Skin of body (tissue), 1 donor: ENCODE measurements at regions not wholly inside any gene's neighbourhood (a gene's known extent, or its start where the extent isn't known, plus 50 kb on each side); places are given as distances from the start of the nearest gene placed in this dataset.
"Not testable (repeated sequence)": the region's sequence is repeated elsewhere in the genome, so short reads cannot be mapped to it uniquely, and the experiment has no call there.

Experiments used
- DNase-seq: peaks from one replicate; lab custom pipeline; 2025; lab: John Stamatoyannopoulos, UW

DNA sequence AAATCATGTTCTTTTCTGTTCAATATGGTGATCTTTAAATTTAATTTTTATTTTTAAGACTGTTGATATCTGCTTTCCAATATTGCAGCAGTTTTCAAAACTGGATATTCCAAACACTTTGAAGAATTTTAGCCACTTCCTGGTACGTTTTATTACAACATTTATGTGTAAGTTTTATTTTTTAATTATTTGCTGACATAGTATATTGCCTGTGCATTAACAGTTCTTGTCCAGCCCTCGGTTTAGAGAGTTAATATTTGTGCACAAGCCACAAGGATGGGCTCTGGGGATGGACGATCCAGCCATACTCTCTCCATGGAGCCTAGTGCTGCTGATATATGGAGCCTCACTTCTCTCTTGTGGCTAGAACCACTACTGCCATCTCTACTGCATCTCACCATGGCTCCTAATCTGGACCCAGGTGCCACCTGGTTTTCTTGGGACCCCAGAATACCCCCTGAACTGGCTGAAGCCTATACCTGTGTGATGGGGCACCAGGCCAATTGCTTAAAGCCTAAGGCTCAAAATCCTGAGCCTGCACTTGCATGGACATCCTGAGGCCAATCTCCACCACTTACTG, 262.5 kb downstream of the RASSF9 start:
- no peak for DNase-seq

DNA sequence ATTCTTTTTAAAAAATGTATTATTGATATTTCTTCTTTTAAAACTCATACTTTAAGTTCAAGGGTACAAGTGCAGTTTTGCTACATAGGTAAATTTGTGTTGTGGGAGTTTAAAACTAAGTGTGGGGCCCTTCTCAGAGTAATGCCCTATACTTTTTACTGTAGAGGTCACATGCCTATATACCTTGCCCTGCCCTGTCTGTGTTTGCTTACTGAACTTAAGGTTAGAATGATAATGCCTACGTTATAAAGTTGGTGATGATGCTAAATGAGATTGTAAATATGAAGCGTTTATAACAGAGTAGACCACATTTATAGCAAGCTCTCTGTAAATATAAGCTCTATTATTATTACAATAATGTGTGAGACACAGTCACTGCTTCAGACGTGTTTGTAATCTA, 261.9 kb downstream of the RASSF9 start:
- no peak for DNase-seq

DNA sequence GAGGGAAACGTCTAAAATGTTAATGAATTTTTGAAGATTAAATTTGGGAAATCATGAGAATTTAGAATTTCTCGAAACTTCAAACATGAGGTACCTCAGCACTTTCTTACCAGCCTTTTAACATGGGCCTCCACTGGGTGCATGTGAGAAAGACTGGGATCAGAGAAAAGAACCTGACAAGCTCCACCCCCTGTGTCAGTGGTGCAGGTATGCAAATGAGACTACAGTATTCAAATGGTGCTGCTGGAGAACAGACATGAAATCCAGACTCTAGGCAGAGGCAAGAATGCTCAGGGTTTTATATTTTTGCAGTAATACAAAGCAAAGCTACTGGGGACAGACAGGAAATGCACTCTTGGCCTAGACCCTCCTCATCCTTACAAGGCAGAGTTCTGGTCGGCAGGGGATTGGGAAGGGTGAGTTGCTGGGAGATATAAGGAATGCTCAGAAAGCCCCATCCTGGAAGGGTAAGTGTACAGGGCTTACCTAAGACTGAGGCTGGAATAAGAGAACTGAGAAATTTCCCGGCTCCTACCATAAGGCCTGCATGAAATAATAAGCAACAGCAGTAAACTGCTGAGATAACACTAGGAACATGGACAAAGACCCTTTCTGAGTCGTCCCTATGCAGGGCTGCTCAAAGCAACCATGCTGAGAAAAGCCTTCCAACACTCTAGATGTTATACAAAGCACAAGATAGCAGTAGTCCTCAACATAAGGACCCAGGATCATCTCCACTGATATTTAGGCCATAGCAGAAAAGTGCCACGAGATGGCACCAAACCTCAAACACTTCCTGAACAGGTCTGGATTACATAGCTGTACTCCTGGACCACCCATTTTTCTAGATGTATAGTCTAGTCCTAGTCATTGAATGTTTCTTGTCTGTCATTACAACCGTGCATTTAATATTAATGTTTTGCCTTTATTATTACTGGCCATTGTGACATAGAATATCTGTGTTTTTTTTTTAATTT, 260.8 kb downstream of the RASSF9 start:
- DNase-seq, result peak; percentile 24

DNA sequence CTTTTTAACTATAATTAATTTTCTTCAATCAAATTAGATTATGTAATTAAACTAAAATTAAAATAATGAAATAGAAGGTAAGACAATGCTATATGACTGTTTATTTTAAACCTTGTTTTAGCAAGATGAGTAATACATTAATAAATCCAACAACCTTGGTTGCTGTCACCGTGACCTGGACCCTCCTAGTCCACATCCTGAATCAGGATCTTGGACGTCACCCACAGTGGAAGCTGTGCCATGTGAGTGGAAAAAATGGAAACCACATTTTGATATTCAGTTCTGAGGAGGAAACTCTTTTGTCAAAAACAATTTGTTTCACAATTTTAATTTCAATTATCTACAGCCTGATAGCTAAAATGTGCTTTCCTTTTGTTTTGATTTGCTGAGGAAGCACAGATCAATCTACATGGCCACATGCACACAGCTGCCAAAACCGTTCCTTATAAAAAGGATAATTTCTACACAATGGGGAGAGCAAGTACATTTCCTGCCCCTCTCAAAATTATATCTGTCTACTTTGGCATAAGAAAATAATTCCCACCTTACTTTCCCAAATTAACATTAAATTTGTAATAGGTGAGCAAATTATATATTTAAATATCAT, 255.5 kb downstream of the RASSF9 start:
- no peak for DNase-seq

DNA sequence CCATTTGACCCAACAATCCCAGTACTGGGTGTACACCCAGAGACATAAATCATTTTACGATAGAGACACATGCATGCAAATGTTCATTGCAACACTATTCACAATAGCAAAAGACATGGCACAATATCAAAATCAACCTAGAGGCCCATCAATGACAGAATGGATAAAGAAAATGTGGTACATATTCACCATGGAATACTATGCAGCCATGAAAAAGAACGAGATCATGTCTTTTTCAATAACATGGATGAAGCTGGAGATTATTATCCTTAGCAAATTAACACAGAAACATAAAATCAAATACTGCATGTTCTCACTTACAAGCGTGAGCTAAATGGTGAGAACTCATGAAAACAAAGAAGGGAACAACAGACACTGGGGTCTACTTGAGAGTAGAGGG, 249.1 kb downstream of the RASSF9 start:
- no peak for DNase-seq

DNA sequence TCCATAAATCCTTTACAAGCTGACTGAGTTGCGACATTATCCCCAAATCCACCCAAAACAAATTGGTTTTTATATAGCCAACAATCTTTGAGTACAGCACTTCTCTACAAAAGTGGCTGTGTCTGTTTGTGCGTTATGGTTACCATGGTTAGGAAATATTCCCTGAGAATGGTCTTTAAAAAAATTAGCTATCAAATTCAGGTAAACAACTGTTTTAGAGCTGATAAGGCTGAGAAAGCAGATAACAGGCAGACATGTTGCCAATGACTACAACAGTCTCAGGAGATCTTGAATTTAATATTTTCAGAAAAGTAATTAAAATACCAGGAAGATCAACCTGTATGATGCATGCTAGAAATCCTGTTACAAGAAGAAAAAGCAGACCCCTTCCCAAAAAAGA, 248.0 kb downstream of the RASSF9 start:
- DNase-seq, result no peak

DNA sequence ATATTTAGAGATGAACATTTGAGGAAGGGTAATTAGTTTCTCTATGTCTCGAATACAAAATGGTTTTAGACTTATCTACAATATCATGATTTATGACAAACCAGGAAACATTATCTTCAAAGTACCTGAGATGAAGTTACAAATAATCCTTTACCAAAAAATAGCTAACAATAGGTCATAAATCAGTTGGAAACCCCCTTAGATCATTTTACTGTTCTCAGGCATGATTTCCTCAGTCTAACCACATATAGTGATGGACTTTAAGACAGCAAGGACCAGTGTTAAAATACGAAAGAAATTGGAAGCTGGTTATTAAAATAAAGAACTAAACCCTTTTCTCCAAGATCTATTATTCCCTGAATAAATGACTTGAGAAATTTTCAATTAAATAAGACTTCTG, 235.4 kb downstream of the RASSF9 start:
- no peak for DNase-seq

DNA sequence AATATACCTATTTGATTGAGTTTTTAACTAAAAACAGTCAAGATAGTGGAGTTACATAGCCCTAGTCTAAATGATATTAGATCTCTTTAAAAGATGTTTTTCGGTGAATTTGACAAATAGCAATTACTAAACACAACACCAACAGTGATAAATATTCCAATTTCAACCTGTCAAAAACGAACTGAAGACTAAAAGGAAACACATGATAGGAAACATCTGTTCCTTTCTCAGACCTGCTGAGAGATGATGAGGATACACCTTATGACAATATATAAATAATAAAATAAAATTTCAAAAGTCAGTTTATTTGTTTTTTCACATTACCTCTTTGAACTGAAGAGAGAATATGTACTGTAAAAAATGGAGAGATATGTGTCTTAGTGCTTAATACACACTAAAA, 232.7 kb downstream of the RASSF9 start:
- DNase-seq, result no peak

DNA sequence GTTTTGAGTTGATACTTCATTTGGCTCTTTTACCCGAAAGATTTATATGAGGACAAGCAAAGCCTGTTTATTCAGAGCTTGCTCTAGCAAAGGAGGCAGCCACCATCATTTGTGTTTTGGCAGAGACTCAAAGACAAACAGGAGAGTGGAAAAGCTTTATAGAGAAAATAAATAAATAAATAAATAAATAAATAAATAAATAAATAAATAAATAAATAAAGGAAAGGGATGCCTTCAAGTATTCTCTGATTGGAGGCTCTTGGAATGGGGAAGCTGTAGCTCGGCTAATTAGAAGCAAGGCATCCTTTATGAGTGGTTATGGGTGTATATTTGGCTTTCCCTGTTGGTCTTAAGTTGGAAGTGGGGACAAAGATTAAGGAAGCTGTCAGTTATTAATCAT, 229.8 kb downstream of the RASSF9 start:
- DNase-seq, result no peak

DNA sequence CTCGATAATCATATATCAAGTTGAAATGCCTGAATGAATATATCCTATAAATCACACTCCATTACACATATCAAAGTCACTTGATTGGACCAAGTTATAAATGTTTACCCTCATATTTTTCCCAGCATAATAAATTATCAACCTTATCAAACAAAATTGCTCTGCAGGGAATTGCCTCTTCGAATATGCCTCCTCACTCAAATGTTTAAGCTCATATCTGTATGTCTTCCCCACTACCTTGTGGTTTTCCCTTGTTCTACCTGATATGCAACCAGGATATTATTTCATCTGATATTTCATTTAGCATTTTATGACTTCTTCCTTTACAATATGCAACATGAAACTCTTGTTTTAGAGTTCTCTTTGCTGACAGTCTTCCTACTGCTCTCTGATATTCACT, 226.4 kb downstream of the RASSF9 start:
- no peak for DNase-seq

DNA sequence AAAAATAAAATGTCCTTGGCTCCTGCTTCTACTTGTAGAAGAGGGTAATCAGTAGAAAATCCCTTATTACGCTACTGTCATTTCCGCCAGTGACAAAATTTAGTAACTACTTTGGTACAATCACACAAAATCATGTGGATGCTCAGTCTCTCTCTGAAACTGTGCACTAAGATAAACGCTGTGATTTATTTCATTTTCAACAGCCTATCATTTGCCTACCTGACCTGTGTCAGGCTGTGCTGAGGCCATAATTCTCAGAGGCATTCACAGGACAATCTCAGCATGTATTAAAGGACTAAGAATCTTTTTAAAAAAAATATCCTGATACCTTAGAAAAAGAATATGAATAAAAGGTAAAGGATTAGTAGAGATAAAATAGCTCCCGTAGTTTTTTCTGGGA, 226.0 kb downstream of the RASSF9 start:
- no peak for DNase-seq

DNA sequence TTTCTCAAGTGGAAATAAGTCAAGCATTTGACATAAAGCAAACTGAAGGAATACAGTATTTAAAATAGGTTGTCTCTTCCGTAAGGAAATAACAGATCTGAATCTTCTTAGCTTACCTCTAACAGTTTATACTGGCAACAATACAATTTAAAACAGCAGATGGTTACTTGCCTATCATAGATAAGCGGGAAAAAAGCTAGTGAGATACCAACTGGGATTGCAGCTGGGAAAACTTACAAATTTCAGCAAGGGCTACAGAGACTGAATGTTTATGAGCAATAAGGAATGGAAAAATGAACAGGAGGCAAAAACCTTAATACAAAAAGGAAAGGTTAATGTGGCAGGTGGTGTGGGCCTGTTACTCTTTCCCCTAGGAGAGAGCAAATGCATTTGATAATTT, 220.0 kb downstream of the RASSF9 start:
- no peak for DNase-seq

DNA sequence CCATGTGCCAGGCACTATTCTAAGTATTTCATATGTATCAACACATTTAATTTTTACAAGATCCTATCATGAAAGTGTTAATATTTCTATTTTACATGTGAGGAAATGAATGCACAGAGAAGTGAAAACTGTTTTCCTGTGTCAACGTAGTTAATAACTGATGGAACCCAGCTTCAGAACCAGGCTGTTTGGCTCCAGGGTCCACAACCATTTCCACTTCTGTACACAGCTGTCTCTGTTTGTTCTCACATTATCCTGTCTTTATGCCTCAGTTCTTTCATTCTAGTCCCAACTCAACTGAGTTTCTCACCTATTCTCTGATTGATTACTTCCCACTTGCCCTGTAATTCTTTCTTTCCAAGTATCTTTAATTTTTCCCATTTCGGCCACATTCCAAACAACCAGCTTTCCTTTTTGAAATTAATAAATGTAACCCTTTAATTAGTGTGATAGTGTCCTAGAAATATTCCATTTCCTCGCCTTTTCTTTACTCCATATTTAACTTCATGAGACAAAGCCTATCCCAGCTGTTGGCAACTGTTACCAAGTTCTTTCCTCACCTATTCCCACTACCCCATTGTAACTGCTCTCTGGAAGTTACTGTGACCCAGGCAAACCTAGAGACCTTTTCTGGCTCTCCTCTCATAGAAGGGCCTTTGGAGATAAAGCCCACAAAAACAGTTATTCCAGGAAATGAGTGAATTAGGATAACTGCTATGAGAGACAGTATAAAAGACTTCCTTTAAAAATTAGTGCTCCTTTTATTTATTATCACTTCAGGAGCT, 218.7 kb downstream of the RASSF9 start:
- DNase-seq, result no peak

DNA sequence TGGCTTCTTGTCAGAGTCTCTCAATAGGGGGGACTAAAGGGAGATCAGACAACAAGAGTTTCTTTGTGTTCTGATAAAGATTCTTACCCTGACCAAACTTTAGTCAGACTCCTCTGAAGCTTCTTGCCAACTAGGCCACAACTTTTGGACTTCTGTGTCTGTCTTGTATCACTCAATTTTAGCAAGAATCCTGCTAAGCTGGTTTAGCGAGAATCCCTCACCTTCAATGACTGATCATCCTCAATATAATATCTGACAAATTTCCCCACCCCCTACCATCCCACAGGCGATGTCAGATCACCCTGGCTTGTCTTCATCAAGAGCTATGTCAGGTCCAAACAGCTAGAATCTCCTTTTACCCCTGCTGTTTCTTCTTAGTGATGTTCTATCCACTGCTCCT, 215.2 kb downstream of the RASSF9 start:
- no peak for DNase-seq

DNA sequence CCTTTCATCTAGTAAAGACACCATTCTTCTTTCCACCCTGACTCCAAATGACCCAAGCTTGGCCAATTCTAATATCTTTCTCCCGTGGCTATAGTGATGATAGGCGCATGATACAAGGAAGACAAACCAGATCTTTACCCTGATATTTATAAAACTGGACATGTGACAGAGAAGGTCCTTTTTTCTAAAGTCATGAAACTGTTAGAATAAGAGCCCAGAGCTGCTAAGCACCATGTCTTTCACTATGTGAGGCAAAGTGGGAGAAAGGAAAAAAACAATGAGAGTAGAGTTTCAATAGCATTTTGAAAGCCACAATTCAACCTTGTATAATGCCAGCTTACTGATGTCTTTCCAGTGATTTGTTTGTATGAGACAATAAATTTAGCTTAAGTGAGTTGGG, 212.4 kb downstream of the RASSF9 start:
- DNase-seq, result no peak

DNA sequence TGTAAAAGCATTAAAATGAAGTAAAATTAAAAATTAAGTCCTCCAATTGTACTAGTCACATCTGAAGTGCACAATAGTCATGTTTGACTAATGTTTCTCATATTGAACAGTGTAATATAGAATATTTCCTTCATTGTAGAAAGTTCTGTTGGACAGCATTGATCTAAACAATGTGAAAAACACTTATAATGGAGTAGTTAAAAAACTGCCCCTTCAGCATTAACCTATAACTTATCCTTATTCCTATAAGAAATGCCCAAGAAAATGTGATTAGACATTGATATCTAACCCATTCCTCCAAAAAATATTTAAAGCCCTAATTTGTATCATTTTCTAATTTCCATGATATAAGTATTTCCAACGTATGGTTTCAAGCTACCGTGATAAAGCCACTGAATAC, 210.7 kb downstream of the RASSF9 start:
- DNase-seq, result no peak

DNA sequence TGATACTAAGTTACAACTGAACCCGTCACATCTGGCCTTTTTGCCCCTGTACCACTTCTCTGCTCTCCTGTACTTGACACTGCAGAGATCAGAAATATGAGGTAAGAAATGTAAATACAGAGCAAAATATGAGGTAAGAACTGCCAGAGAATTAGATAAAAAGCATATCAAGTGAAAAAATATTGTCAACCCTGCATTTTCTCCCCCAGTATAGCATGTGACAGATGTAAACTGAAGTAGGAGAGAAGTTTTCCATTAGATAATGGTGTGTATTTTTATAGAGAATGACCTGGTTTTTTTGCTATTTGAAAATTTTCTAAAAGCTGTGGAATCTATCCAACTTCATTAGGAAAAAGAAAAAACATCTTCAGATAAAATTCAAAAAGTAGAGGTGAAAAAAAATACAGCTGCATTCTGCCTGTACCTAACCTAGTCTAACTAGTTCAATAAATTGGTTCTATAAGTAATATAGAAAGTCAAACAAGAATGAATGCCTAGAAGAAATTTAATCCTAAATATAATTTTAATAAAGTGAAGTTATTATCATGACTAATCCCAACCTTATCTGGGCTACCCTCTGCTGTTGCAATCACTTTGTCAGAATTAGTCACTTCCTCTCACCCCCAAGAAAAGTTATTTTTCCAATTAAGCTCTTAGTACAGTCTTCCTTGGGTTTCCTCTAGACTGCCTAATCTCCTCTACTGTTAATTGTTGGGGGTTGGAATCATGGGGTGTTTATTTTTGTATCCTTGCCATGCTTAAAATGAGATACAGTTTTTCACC, 210.0 kb downstream of the RASSF9 start:
- DNase-seq, result no peak

DNA sequence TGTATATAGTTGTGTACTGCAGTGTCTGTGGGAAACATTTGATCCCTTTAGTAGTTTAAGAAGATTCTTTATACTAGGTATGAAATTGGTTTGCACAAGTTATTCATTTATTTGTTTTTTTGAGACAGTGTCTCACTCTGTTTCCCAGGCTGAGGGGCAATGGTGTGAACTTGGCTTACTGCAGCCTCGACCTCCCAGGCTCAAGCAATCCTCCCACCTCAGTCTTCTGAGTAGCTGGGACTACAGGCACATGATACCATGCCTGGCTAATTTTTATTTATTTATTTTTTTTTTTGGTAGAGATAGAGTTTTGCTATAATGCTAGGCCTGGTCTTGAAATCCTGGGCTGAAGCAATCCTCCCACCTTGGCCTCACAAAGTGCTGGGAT, 209.4 kb downstream of the RASSF9 start:
- no peak for DNase-seq

DNA sequence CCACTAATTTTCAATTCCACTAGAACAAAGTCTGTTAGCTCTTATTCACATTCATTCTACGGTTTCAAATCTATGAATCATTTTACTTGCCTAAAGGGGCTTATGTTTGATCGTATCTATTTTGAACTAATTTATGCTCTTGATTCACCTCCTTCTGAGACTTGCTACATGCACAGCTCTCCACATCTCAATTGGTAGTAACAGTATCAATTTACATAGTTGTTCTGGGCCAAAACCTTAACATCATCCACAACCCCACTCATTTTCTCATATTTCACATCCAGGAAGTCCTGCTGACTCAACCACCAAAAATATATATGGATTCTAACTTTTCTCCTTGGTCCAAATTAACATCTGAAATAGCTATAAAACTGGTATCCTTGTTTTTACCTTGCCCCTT, 208.6 kb downstream of the RASSF9 start:
- no peak for DNase-seq

DNA sequence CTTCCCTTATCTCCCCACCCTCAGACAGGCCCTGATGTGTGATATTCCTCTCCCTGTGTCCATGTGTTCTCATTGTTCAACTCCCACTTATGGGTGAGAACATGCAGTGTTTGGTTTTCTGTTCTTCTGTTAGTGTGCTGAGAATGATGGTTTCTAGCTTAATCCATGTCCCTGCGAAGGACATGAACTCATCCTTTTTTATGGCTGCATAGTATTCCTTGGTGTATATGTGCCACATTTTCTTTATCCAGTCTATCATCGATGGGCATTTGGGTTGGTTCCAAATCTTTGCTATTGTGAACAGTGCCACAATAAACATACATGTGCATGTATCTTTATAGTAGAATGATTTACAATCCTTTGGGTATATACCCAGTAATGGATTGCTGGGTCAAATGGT, 207.6 kb downstream of the RASSF9 start:
- not testable (repeated sequence) for DNase-seq

DNA sequence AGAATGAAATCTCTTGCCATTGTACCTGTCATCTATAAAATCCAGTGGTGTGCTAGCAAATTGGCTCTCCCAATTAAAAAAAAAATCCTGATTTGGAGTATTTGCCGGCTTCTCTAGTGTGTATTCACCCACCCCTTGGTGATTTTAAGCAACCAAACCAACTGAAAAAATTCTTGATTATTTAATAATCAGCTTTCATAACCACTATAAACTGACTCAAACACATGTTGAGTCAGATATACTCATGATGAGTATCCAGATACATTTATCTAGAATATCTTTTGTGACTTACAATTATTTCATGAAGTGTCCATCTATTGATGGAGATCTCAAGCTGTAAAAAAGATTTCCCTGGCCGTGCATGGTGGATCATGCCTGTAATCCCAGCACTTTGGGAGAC, 205.4 kb downstream of the RASSF9 start:
- no peak for DNase-seq
